Esophagus muscularis mucosa (tissue), 4 donors: ENCODE measurements at regions not wholly inside any gene's neighbourhood (a gene's known extent, or its start where the extent isn't known, plus 50 kb on each side); places are given as distances from the start of the nearest gene placed in this dataset.

ENCODE experiments used
- DNase-seq: peaks from one replicate; pipeline ENCODE4 v3.0.0-alpha.2; 2017; ENCODE audit errors: extremely low spot score
- H3K27ac ChIP-seq, 4 donors: fragments of 200-600 bp; sonication (generic); replicated peaks in 1 of 4; 1 replicate in 3 of 4; 2 replicates in 1 of 4; pipeline ENCODE4 v1.5.1; 2016 to 2019; ENCODE audit warnings: mild to moderate bottlenecking in 1 of 4
- H3K27me3 ChIP-seq, 4 donors: fragments of 200-600 bp; sonication (generic); one replicate each; pipeline versions ENCODE4 v1.5.1 to v1.6.0; 2016 to 2019
- H3K36me3 ChIP-seq, 4 donors: fragments of 200-600 bp; sonication (generic); one replicate each; pipeline ENCODE4 v1.5.1; 2016 to 2019
- H3K4me1 ChIP-seq, 4 donors: fragments of 200-600 bp; sonication (generic); one replicate each; pipeline ENCODE4 v1.5.1; 2016 to 2019
- H3K4me3 ChIP-seq, 4 donors: fragments of 200-600 bp; sonication (generic); 1 replicate in 2 of 4; 2 replicates in 2 of 4; pipeline ENCODE4 v1.5.1; 2016 to 2019; ENCODE audit warnings: mild to moderate bottlenecking in 4 of 4, moderate library complexity in 1 of 4
- H3K9me3 ChIP-seq, 4 donors: fragments of 200-600 bp; sonication (generic); 1 replicate in 3 of 4; 2 replicates in 1 of 4; pipeline ENCODE4 v1.5.1; 2016 to 2019
- EP300 ChIP-seq: sonication (generic); formaldehyde crosslinking; IDR thresholded peaks from one replicate; pipeline ENCODE4 v1.6.1; 2017; ENCODE audit warnings: antibody characterized with exemption
- POLR2A ChIP-seq: fragments of 450-650 bp; IDR thresholded peaks from one replicate; pipeline ENCODE4 v1.6.1; 2017; ENCODE audit warnings: antibody characterized with exemption, moderate library complexity, mild to moderate bottlenecking, low read depth
- POLR2AphosphoS5 ChIP-seq, 2 donors: sonication (generic); formaldehyde crosslinking; IDR thresholded peaks; one replicate each; pipeline ENCODE4 v1.6.1; 2017; ENCODE audit warnings: antibody characterized with exemption in 2 of 2
- WGBS: methylation state at CpG from one replicate; pipeline ENCODE4 v1.1.5; 2018; 5-methylcytosine and 5-hydroxymethylcytosine counted together
- intact Hi-C: fragments of 100-400 bp; cut with DNase I; formaldehyde crosslinking; loops from one replicate; pipeline ENCODE4 v1.15.1; 2023
- TF ChIP-seq, protein P1 (sequence below), 3 experiments: fragments of 200-600 bp in 2 of 3; fragments of 450-650 bp in 1 of 3; sonication (generic) in 2 of 3; IDR thresholded peaks; one replicate each; pipeline ENCODE4 v1.5.1; 2017 to 2019; ENCODE audit warnings: antibody characterized with exemption in 3 of 3, mild to moderate bottlenecking in 2 of 3, moderate library complexity in 1 of 3

DNA sequence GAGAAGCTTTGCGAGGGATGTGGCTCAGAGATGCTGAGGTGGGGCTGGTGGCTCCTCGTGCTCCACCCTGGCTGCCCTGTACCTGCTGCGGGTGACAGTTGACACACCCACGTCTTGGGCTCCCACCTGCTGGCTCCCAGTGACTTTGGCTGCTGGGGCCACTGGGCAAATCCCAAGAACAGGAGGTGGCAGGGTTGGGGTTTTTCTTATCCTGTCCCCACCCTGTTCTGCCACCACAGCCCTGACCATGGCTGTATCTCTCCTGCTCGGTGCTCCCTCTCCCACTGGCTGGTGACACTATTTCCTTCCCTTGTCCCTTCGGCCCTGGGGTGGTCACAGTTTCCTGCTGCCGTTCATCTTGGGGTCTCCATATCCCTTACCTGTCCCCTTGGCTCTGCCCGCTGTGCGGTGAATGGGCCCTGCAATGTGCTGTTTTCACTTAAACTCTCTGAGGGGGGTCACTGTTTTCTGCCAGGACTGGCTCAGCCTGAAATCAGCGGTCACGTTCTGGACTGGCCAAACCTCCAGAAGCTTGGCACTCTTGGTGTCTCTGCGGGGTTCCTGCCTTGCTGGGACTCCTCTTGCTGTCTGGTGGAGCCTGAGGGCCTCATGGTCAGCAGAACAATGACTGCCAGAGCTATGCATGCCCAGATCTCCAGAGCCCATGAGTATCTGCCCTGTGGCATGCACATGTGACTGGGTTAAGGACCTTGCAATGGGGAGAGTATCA lies 144.2 kb downstream of the IRF8 start:
- Histone ChIP-seq H3K9me3 (no peaks in the 10 kb centered on the region), H3K4me1 (peaks cover 0 to 10% (median 9%) of the 10 kb centered on the region in 4 donors), H3K4me3 (no peak overlapping the region), H3K27me3 (no peaks in the 10 kb centered on the region), H3K27ac (no peak overlapping the region), H3K36me3 (no peaks in the 10 kb centered on the region)
- intact Hi-C loops, result no loop called here
- TF ChIP-seq, protein P1, sequence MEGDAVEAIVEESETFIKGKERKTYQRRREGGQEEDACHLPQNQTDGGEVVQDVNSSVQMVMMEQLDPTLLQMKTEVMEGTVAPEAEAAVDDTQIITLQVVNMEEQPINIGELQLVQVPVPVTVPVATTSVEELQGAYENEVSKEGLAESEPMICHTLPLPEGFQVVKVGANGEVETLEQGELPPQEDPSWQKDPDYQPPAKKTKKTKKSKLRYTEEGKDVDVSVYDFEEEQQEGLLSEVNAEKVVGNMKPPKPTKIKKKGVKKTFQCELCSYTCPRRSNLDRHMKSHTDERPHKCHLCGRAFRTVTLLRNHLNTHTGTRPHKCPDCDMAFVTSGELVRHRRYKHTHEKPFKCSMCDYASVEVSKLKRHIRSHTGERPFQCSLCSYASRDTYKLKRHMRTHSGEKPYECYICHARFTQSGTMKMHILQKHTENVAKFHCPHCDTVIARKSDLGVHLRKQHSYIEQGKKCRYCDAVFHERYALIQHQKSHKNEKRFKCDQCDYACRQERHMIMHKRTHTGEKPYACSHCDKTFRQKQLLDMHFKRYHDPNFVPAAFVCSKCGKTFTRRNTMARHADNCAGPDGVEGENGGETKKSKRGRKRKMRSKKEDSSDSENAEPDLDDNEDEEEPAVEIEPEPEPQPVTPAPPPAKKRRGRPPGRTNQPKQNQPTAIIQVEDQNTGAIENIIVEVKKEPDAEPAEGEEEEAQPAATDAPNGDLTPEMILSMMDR (IDR thresholded peaks at IDR 0.05), result no peak
- TF ChIP-seq POLR2A, result no peak
- no peak for TF ChIP-seq POLR2AphosphoS5 (IDR thresholded peaks at IDR 0.05)
- TF ChIP-seq EP300, result no peak
- DNase-seq, result no peak
- 90% methylated on average over 11 of the region's 12 CpGs for WGBS

GRCh38 chr16:86044241-86044671 lies 145.3 kb downstream of the IRF8 start:
- TF ChIP-seq POLR2A, result no peak
- TF ChIP-seq, protein P1 (IDR thresholded peaks at IDR 0.05), result peak; percentile 39 to 56 (median 52)
- intact Hi-C loops, result no loop called here
- no peaks in the 10 kb centered on the region for H3K36me3 ChIP-seq
- no peak overlapping the region for H3K4me3 ChIP-seq
- H3K4me1 ChIP-seq, result no peaks in the 10 kb centered on the region
- 51% methylated on average over 5 of the region's 11 CpGs for WGBS
- H3K9me3 ChIP-seq, result no peaks in the 10 kb centered on the region
- peaks cover 0 to 7% (median 0%) of the 10 kb centered on the region in 4 donors for H3K27me3 ChIP-seq
- no peak overlapping the region for H3K27ac ChIP-seq
- no peak for DNase-seq

GRCh38 chr16:86044881-86045590 lies 146.1 kb downstream of the IRF8 start:
- TF ChIP-seq, protein P1 (IDR thresholded peaks at IDR 0.05), result no peak
- TF ChIP-seq POLR2A (no peak), EP300 (no peak), POLR2AphosphoS5 (IDR thresholded peaks at IDR 0.05) (no peak)
- Histone ChIP-seq H3K4me3 (no peak overlapping the region), H3K27me3 (peaks cover 0 to 8% (median 0%) of the 10 kb centered on the region in 4 donors), H3K36me3 (no peaks in the 10 kb centered on the region), H3K27ac (no peak overlapping the region), H3K9me3 (no peaks in the 10 kb centered on the region), H3K4me1 (no peaks in the 10 kb centered on the region)
- no peak for DNase-seq
- intact Hi-C loops, result no loop called here
- 92% methylated on average over 6 of the region's 8 CpGs for WGBS

DNA sequence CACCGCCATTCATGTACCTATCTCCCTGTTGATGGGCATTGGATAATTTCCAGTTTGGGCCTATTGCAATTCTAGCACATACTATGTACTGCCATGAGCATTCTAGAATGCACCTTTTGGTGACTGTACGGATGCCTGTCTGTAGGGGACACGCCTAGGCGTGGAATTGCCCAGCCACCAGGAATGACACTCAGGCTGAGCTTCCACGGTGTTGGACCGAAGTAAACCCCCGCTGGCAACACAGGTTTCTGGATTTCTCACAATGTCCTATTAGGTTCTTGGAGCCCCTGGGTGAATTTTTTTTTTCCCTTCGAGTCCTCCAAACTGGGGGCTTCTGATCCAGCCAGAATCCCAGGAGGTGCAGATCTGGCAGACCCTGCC lies 146.6 kb downstream of the IRF8 start:
- DNase-seq, result no peak
- TF ChIP-seq POLR2AphosphoS5 (IDR thresholded peaks at IDR 0.05), result no peak
- no peak for TF ChIP-seq EP300
- no peak for TF ChIP-seq POLR2A
- TF ChIP-seq, protein P1 (IDR thresholded peaks at IDR 0.05), result no peak
- WGBS, result 85% methylated on average over 2 of the region's 8 CpGs
- H3K9me3 ChIP-seq, result no peaks in the 10 kb centered on the region
- no peaks in the 10 kb centered on the region for H3K4me1 ChIP-seq
- peaks cover 0 to 8% (median 0%) of the 10 kb centered on the region in 4 donors for H3K27me3 ChIP-seq
- no peak overlapping the region for H3K4me3 ChIP-seq
- no peak overlapping the region for H3K27ac ChIP-seq
- no peaks in the 10 kb centered on the region for H3K36me3 ChIP-seq
- intact Hi-C loops, result no loop called here
